ENCODE measurements at regions not wholly inside any gene's neighbourhood (a gene's known extent, or its start where the extent isn't known, plus 50 kb on each side); places are given as distances from the start of the nearest gene placed in this dataset.

DNA sequence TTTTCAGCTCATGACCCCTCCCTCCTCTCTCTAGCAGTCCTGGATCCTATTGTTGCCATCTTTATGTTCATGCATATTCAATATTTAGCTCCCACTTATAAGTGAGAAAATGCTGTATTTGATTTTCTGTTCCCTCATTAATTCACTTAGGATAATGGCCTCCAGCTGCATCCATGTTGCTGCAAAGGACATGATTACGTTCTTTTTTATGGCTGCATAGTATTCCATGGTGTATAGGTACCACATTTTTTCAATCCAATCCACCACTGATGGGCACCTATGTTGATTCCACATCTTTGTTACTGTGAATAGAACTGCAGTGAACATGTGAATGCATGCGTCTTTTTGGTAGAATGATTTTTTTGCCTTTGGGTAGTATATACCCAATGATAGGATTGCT is 188.4 kb downstream of the FOXL1 start:
- H3K36me3 Mint-ChIP-seq: no peaks in the 10 kb centered on the region
- H3K27me3 Mint-ChIP-seq (ENCODE audit: low read depth): peaks cover 11% of the 10 kb centered on the region; the same call in 1 of the 2 replicates

DNA sequence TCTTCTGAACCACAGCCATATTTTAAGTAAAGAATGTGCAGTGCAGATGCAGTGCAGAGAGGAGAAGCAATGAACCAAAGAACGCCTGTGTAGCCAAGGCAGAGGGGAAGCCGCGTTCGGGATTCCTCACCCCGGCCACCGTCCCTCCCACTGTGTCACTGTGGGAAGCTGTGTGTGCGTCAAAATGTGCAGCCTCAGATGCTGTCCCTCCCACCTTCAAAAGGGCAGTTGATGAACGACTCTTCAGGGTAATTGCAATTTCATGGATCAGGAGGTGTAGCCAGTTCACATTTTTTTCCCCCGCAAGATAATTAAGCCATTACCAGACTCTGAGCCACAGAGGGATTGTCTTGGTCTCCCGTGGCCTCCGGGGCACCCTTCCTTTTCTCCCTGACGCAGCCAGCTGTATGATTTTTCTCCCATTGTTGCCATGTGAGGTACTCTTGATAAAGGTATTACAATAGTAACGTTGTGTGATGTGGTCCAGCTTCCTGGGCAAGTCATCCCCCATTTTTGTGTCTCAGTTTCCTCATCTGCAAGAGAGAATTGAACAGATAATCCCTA is 190.0 kb downstream of the FOXL1 start:
- Mint-ChIP-seq H3K36me3 (no peaks in the 10 kb centered on the region), H3K27me3 (ENCODE audit: low read depth) (peaks cover 8% of the 10 kb centered on the region; the same call in 1 of the 2 replicates), H3K4me1 (peaks cover 29% of the 10 kb centered on the region), H3K4me3 (no peak overlapping the region), H3K27ac (no peak overlapping the region), H3K9me3 (peaks cover 5% of the 10 kb centered on the region; the same call in 1 of the 2 replicates)
- DNase-seq (ENCODE audit: low spot score) (no peak), ATAC-seq (no peak)
- ChIA-PET POLR2A (no interaction called here), CTCF (interaction anchor here (0.6 kb wide), 1 partner anchor 1084 kb away, joined by 6 read pairs; no protein-coding TSS in a partner anchor)
- TF ChIP-seq FOXP1 (CRISPR knock-in tag; IDR thresholded peaks at IDR 0.05; ENCODE audit: borderline replicate concordance) (no peak), ZNF121 (CRISPR knock-in tag; IDR thresholded peaks at IDR 0.05) (no peak), GRHL2 (CRISPR knock-in tag; IDR thresholded peaks at IDR 0.05; ENCODE audit: insufficient replicate concordance, severe bottlenecking) (no peak), ZNF317 (CRISPR knock-in tag; IDR thresholded peaks at IDR 0.05; ENCODE audit: borderline replicate concordance, low read depth) (no peak), HMGA2 (CRISPR knock-in tag; IDR thresholded peaks at IDR 0.05) (no peak), USF2 (CRISPR knock-in tag; IDR thresholded peaks at IDR 0.05) (no peak), SMAD4 (CRISPR knock-in tag; IDR thresholded peaks at IDR 0.05) (no peak)
- TF ChIP-seq, protein P1, sequence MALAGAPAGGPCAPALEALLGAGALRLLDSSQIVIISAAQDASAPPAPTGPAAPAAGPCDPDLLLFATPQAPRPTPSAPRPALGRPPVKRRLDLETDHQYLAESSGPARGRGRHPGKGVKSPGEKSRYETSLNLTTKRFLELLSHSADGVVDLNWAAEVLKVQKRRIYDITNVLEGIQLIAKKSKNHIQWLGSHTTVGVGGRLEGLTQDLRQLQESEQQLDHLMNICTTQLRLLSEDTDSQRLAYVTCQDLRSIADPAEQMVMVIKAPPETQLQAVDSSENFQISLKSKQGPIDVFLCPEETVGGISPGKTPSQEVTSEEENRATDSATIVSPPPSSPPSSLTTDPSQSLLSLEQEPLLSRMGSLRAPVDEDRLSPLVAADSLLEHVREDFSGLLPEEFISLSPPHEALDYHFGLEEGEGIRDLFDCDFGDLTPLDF (CRISPR knock-in tag; IDR thresholded peaks at IDR 0.05): no peak
- TF ChIP-seq, protein P2, sequence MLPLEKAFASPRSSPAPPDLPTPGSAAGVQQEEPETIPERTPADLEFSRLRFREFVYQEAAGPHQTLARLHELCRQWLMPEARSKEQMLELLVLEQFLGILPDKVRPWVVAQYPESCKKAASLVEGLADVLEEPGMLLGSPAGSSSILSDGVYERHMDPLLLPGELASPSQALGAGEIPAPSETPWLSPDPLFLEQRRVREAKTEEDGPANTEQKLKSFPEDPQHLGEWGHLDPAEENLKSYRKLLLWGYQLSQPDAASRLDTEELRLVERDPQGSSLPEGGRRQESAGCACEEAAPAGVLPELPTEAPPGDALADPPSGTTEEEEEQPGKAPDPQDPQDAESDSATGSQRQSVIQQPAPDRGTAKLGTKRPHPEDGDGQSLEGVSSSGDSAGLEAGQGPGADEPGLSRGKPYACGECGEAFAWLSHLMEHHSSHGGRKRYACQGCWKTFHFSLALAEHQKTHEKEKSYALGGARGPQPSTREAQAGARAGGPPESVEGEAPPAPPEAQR (CRISPR knock-in tag; IDR thresholded peaks at IDR 0.05): no peak

More for the DNA sequence above, 188.4 kb downstream of the FOXL1 start:
- DNase-seq (ENCODE audit: low spot score): no peak
- no peak overlapping the region for H3K27ac Mint-ChIP-seq
- ATAC-seq: no peak
- CTCF ChIA-PET: no interaction called here
- peaks cover 5% of the 10 kb centered on the region; the same call in 1 of the 2 replicates for H3K9me3 Mint-ChIP-seq
- H3K4me1 Mint-ChIP-seq: peaks cover 25% of the 10 kb centered on the region
- TF ChIP-seq, protein P3, sequence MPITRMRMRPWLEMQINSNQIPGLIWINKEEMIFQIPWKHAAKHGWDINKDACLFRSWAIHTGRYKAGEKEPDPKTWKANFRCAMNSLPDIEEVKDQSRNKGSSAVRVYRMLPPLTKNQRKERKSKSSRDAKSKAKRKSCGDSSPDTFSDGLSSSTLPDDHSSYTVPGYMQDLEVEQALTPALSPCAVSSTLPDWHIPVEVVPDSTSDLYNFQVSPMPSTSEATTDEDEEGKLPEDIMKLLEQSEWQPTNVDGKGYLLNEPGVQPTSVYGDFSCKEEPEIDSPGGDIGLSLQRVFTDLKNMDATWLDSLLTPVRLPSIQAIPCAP (CRISPR knock-in tag; IDR thresholded peaks at IDR 0.05): no peak
- TF ChIP-seq, protein P4, sequence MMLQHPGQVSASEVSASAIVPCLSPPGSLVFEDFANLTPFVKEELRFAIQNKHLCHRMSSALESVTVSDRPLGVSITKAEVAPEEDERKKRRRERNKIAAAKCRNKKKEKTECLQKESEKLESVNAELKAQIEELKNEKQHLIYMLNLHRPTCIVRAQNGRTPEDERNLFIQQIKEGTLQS (CRISPR knock-in tag; conservative IDR thresholded peaks at IDR 0.05): no peak
- TF ChIP-seq, protein P5, sequence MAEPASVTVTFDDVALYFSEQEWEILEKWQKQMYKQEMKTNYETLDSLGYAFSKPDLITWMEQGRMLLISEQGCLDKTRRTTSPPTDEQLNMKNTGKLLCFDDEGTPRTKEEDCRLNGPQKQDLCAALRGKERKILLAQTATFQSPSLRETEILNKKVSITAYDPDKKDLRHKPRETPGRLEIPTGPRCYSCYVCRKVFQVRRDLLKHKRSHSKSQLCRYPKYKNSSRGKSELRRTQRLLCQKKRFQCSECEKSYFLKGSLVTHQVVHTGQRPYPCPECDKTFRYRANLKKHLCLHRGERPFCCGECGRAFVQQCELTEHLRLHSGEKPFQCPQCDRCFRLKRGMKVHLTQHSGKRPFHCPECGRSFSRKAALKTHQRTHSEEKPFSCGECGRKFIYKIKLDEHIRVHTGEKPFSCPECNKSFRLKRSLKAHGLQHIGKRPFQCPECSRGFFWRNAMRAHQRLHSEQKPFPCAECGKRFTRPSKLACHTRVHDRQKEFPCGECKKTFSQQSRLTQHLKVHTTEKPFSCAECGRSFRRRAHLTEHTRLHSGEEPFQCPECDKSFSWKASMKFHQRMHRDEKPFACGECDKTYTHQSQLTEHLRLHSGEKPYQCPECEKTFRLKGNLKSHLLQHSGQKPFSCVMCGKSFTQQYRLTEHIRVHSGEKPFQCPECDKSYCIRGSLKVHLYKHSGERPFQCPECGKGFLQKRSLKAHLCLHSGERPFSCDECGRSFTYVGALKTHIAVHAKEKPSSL (CRISPR knock-in tag; conservative IDR thresholded peaks at IDR 0.05): no peak
- TF ChIP-seq, protein P6, sequence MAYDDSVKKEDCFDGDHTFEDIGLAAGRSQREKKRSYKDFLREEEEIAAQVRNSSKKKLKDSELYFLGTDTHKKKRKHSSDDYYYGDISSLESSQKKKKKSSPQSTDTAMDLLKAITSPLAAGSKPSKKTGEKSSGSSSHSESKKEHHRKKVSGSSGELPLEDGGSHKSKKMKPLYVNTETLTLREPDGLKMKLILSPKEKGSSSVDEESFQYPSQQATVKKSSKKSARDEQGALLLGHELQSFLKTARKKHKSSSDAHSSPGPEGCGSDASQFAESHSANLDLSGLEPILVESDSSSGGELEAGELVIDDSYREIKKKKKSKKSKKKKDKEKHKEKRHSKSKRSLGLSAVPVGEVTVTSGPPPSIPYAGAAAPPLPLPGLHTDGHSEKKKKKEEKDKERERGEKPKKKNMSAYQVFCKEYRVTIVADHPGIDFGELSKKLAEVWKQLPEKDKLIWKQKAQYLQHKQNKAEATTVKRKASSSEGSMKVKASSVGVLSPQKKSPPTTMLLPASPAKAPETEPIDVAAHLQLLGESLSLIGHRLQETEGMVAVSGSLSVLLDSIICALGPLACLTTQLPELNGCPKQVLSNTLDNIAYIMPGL (CRISPR knock-in tag; IDR thresholded peaks at IDR 0.05): no peak
- TF ChIP-seq KAT7 (CRISPR knock-in tag; IDR thresholded peaks at IDR 0.05; ENCODE audit: borderline replicate concordance): no peak
- TF ChIP-seq GTF2I (CRISPR knock-in tag; conservative IDR thresholded peaks at IDR 0.05): no peak
- TF ChIP-seq MAX (CRISPR knock-in tag; IDR thresholded peaks at IDR 0.05): no peak
- TF ChIP-seq TP53 (CRISPR knock-in tag; IDR thresholded peaks at IDR 0.05): no peak
- TF ChIP-seq JUN (CRISPR knock-in tag; IDR thresholded peaks at IDR 0.05): no peak
- TF ChIP-seq, protein P7, sequence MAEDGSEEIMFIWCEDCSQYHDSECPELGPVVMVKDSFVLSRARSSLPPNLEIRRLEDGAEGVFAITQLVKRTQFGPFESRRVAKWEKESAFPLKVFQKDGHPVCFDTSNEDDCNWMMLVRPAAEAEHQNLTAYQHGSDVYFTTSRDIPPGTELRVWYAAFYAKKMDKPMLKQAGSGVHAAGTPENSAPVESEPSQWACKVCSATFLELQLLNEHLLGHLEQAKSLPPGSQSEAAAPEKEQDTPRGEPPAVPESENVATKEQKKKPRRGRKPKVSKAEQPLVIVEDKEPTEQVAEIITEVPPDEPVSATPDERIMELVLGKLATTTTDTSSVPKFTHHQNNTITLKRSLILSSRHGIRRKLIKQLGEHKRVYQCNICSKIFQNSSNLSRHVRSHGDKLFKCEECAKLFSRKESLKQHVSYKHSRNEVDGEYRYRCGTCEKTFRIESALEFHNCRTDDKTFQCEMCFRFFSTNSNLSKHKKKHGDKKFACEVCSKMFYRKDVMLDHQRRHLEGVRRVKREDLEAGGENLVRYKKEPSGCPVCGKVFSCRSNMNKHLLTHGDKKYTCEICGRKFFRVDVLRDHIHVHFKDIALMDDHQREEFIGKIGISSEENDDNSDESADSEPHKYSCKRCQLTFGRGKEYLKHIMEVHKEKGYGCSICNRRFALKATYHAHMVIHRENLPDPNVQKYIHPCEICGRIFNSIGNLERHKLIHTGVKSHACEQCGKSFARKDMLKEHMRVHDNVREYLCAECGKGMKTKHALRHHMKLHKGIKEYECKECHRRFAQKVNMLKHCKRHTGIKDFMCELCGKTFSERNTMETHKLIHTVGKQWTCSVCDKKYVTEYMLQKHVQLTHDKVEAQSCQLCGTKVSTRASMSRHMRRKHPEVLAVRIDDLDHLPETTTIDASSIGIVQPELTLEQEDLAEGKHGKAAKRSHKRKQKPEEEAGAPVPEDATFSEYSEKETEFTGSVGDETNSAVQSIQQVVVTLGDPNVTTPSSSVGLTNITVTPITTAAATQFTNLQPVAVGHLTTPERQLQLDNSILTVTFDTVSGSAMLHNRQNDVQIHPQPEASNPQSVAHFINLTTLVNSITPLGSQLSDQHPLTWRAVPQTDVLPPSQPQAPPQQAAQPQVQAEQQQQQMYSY (CRISPR knock-in tag; IDR thresholded peaks at IDR 0.05): no peak
- no peak for TF ChIP-seq RELA (CRISPR knock-in tag; IDR thresholded peaks at IDR 0.05; ENCODE audit: borderline replicate concordance)
- H3K4me3 Mint-ChIP-seq: no peak overlapping the region
- POLR2A ChIA-PET: no interaction called here
